ENCODE measurements at regions not wholly inside any gene's neighbourhood (a gene's known extent, or its start where the extent isn't known, plus 50 kb on each side); places are given as distances from the start of the nearest gene placed in this dataset.
A peak's percentile ranks its signal among the peaks of the same experiment; 100 is the strongest.

GRCh38 chr1:214208460-214208859 lies 72.5 kb upstream of the SMYD2 start:
- H3K9ac ChIP-seq (ENCODE audit: low read depth, low read length): no peak overlapping the region
- no peaks in the 10 kb centered on the region for H3K9me3 ChIP-seq (ENCODE audit: control insufficient read depth, insufficient read depth, low read length)
- H3K36me3 ChIP-seq (ENCODE audit: insufficient read depth, low read length): no peaks in the 10 kb centered on the region
- H3K4me1 ChIP-seq (ENCODE audit: insufficient read depth, low read length): peaks cover 27% of the 10 kb centered on the region; the same call in 1 of the 2 replicates

- peaks cover 27% of the 10 kb centered on the region; the same call in 1 of the 2 replicates for H3K4me1 ChIP-seq (ENCODE audit: insufficient read depth, low read length)
- H3K9ac ChIP-seq (ENCODE audit: low read depth, low read length): no peak overlapping the region
- H3K36me3 ChIP-seq (ENCODE audit: insufficient read depth, low read length): no peaks in the 10 kb centered on the region
- no peaks in the 10 kb centered on the region for H3K9me3 ChIP-seq (ENCODE audit: control insufficient read depth, insufficient read depth, low read length)
Measured at GRCh38 chr1:214209260-214209808, 71.6 kb upstream of the SMYD2 start.

- Histone ChIP-seq H3K9me3 (ENCODE audit: control insufficient read depth, insufficient read depth, low read length) (no peaks in the 10 kb centered on the region), H3K4me1 (ENCODE audit: insufficient read depth, low read length) (peaks cover 17% of the 10 kb centered on the region; the same call in 1 of the 2 replicates), H3K9ac (ENCODE audit: low read depth, low read length) (no peak overlapping the region), H3K36me3 (ENCODE audit: insufficient read depth, low read length) (no peaks in the 10 kb centered on the region)
Measured at GRCh38 chr1:214213136-214213535, 67.8 kb upstream of the SMYD2 start.

GRCh38 chr1:214214851-214215250 lies 66.1 kb upstream of the SMYD2 start:
- Histone ChIP-seq H3K9ac (ENCODE audit: low read depth, low read length) (no peak overlapping the region), H3K4me1 (ENCODE audit: insufficient read depth, low read length) (peaks cover 8% of the 10 kb centered on the region; the same call in 1 of the 2 replicates), H3K9me3 (ENCODE audit: control insufficient read depth, insufficient read depth, low read length) (no peaks in the 10 kb centered on the region), H3K36me3 (ENCODE audit: insufficient read depth, low read length) (no peaks in the 10 kb centered on the region)

- Histone ChIP-seq H3K9me3 (ENCODE audit: control insufficient read depth, insufficient read depth, low read length) (no peaks in the 10 kb centered on the region), H3K4me1 (ENCODE audit: insufficient read depth, low read length) (peaks cover 8% of the 10 kb centered on the region; the same call in 1 of the 2 replicates), H3K9ac (ENCODE audit: low read depth, low read length) (no peak overlapping the region), H3K36me3 (ENCODE audit: insufficient read depth, low read length) (no peaks in the 10 kb centered on the region)
Measured at GRCh38 chr1:214215583-214215982, 65.4 kb upstream of the SMYD2 start.

GRCh38 chr1:214216021-214216420 lies 64.9 kb upstream of the SMYD2 start:
- no peak overlapping the region for H3K9ac ChIP-seq (ENCODE audit: low read depth, low read length)
- no peaks in the 10 kb centered on the region for H3K36me3 ChIP-seq (ENCODE audit: insufficient read depth, low read length)
- H3K4me1 ChIP-seq (ENCODE audit: insufficient read depth, low read length): peaks cover 8% of the 10 kb centered on the region; the same call in 1 of the 2 replicates
- H3K9me3 ChIP-seq (ENCODE audit: control insufficient read depth, insufficient read depth, low read length): no peaks in the 10 kb centered on the region

GRCh38 chr1:214216779-214217178 lies 64.2 kb upstream of the SMYD2 start:
- H3K36me3 ChIP-seq (ENCODE audit: insufficient read depth, low read length): no peaks in the 10 kb centered on the region
- H3K9ac ChIP-seq (ENCODE audit: low read depth, low read length): no peak overlapping the region
- no peaks in the 10 kb centered on the region for H3K9me3 ChIP-seq (ENCODE audit: control insufficient read depth, insufficient read depth, low read length)
- H3K4me1 ChIP-seq (ENCODE audit: insufficient read depth, low read length): peaks cover 3% of the 10 kb centered on the region; the same call in 1 of the 2 replicates

- H3K9me3 ChIP-seq (ENCODE audit: control insufficient read depth, insufficient read depth, low read length): no peaks in the 10 kb centered on the region
- no peak overlapping the region for H3K9ac ChIP-seq (ENCODE audit: low read depth, low read length)
- H3K4me1 ChIP-seq (ENCODE audit: insufficient read depth, low read length): peaks cover 3% of the 10 kb centered on the region; the same call in 1 of the 2 replicates
- no peaks in the 10 kb centered on the region for H3K36me3 ChIP-seq (ENCODE audit: insufficient read depth, low read length)
Measured at GRCh38 chr1:214219902-214220301, 61.1 kb upstream of the SMYD2 start.

GRCh38 chr1:214220891-214221290 lies 60.1 kb upstream of the SMYD2 start:
- no peaks in the 10 kb centered on the region for H3K9me3 ChIP-seq (ENCODE audit: control insufficient read depth, insufficient read depth, low read length)
- no peaks in the 10 kb centered on the region for H3K36me3 ChIP-seq (ENCODE audit: insufficient read depth, low read length)
- no peak overlapping the region for H3K9ac ChIP-seq (ENCODE audit: low read depth, low read length)
- H3K4me1 ChIP-seq (ENCODE audit: insufficient read depth, low read length): peaks cover 7% of the 10 kb centered on the region

GRCh38 chr1:214224611-214225354 lies 56.2 kb upstream of the SMYD2 start:
- peak overlapping the region; percentile 50; the same call in 1 of the 2 replicates for H3K9ac ChIP-seq (ENCODE audit: low read depth, low read length)
- no peaks in the 10 kb centered on the region for H3K36me3 ChIP-seq (ENCODE audit: insufficient read depth, low read length)
- peaks cover 6% of the 10 kb centered on the region for H3K4me1 ChIP-seq (ENCODE audit: insufficient read depth, low read length)
- H3K9me3 ChIP-seq (ENCODE audit: control insufficient read depth, insufficient read depth, low read length): no peaks in the 10 kb centered on the region

- Histone ChIP-seq H3K9ac (ENCODE audit: low read depth, low read length) (no peak overlapping the region), H3K9me3 (ENCODE audit: control insufficient read depth, insufficient read depth, low read length) (no peaks in the 10 kb centered on the region), H3K36me3 (ENCODE audit: insufficient read depth, low read length) (no peaks in the 10 kb centered on the region), H3K4me1 (ENCODE audit: insufficient read depth, low read length) (peaks cover 6% of the 10 kb centered on the region)
Measured at GRCh38 chr1:214228976-214229375, 52.0 kb upstream of the SMYD2 start.

- Histone ChIP-seq H3K36me3 (ENCODE audit: insufficient read depth, low read length) (no peaks in the 10 kb centered on the region), H3K9ac (ENCODE audit: low read depth, low read length) (no peak overlapping the region), H3K4me1 (ENCODE audit: insufficient read depth, low read length) (peaks cover 6% of the 10 kb centered on the region; the same call in 1 of the 2 replicates), H3K9me3 (ENCODE audit: control insufficient read depth, insufficient read depth, low read length) (no peaks in the 10 kb centered on the region)
Measured at GRCh38 chr1:214229736-214230135, 51.2 kb upstream of the SMYD2 start.

Measured in ES-I3 (cell line).